ENCODE measurements at regions not wholly inside any gene's neighbourhood (a gene's known extent, or its start where the extent isn't known, plus 50 kb on each side); places are given as distances from the start of the nearest gene placed in this dataset.

DNA sequence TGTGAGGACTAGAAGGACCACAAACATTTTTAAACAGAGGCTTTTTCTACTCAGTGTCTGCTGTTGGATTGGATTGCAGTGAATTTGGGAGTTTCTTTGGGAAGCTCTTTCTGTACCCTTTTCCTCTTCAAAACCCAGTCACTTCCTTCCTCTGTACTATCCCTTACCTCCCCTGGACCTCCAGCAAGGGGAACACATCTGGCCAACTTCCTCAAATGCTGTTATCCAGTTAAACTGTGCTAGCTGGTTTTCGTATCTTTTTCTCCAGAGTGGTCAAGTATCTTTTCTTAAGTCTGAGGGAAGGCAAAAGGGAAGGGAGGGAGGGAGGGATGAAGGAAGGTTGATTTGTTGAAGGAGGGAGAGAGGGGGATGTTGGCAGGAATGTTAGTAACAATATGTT, 99.2 kb upstream of the TNR start:
- Histone ChIP-seq H3K4me1 (replicated peaks in 1 of 2) (no peaks in the 10 kb centered on the region), H3K4me3 (no peak overlapping the region), H3K27ac (no peak overlapping the region), H3K27me3 (no peaks in the 10 kb centered on the region), H3K9me3 (replicated peaks in 1 of 3) (no peaks in the 10 kb centered on the region), H3K36me3 (replicated peaks in 1 of 2) (no peaks in the 10 kb centered on the region)
- TF ChIP-seq POLR2A (IDR thresholded peaks at IDR 0.05) = no peak
- no peak for TF ChIP-seq CTCF (IDR thresholded peaks at IDR 0.05)
- no peak for DNase-seq
- WGBS, 4 donors = 31 to 69% (median 43%) methylated on average over 1 of the region's 1 CpG
- intact Hi-C loops (cut with DNase I) = no loop called here

DNA sequence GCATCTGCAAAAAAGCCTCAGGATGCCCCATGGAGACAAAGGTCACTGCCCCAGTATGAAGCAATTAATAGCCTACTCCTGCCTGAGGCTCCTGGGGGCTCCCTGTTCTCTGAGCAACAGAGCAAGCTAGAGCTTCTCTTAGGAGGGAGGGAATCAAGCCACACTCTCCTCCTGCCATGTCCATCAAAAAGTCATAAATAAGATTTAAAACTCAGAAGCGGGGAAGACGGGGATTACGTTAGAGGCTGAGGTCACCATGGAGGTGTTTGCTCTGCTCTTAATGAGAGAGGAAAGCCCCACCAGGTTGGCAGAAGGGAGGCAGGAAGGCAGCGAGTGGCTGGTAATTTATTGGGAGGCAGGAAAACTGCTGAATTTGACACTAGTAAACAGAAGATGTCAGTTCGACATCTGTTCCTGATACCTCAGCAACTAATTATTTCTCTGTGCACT, 98.4 kb upstream of the TNR start:
- no peaks in the 10 kb centered on the region for H3K36me3 ChIP-seq (replicated peaks in 1 of 2)
- no peak overlapping the region for H3K4me3 ChIP-seq
- DNase-seq = no peak
- intact Hi-C loops (cut with DNase I) = no loop called here
- no peaks in the 10 kb centered on the region for H3K27me3 ChIP-seq
- no peak overlapping the region for H3K27ac ChIP-seq
- no peaks in the 10 kb centered on the region for H3K4me1 ChIP-seq (replicated peaks in 1 of 2)
- H3K9me3 ChIP-seq (replicated peaks in 1 of 3) = no peaks in the 10 kb centered on the region
- WGBS, 4 donors = 61 to 66% (median 64%) methylated on average over 5 of the region's 5 CpGs
- no peak for TF ChIP-seq POLR2A (IDR thresholded peaks at IDR 0.05)
- no peak for TF ChIP-seq CTCF (IDR thresholded peaks at IDR 0.05)

GRCh38 chr1:175840787-175841186, 97.4 kb upstream of the TNR start:
- H3K4me3 ChIP-seq = no peak overlapping the region
- WGBS, 4 donors = 61 to 73% (median 65%) methylated on average over 5 of the region's 5 CpGs
- H3K27me3 ChIP-seq = no peaks in the 10 kb centered on the region
- H3K4me1 ChIP-seq (replicated peaks in 1 of 2) = no peaks in the 10 kb centered on the region
- H3K27ac ChIP-seq = no peak overlapping the region
- no peaks in the 10 kb centered on the region for H3K36me3 ChIP-seq (replicated peaks in 1 of 2)
- no peaks in the 10 kb centered on the region for H3K9me3 ChIP-seq (replicated peaks in 1 of 3)
- intact Hi-C loops (cut with DNase I) = no loop called here
- TF ChIP-seq CTCF (IDR thresholded peaks at IDR 0.05) = no peak
- no peak for TF ChIP-seq POLR2A (IDR thresholded peaks at IDR 0.05)
- DNase-seq = no peak

GRCh38 chr1:175839779-175840669, 96.6 kb upstream of the TNR start:
- H3K4me1 ChIP-seq (replicated peaks in 1 of 2) = no peaks in the 10 kb centered on the region
- TF ChIP-seq POLR2A (IDR thresholded peaks at IDR 0.05) (no peak), CTCF (IDR thresholded peaks at IDR 0.05) (no peak)
- no peaks in the 10 kb centered on the region for H3K27me3 ChIP-seq
- DNase-seq = no peak
- intact Hi-C loops (cut with DNase I) = no loop called here
- no peaks in the 10 kb centered on the region for H3K36me3 ChIP-seq (replicated peaks in 1 of 2)
- no peaks in the 10 kb centered on the region for H3K9me3 ChIP-seq (replicated peaks in 1 of 3)
- no peak overlapping the region for H3K27ac ChIP-seq
- 16 to 33% (median 25%) methylated on average over 9 of the region's 9 CpGs for WGBS, 4 donors
- H3K4me3 ChIP-seq = no peak overlapping the region
